Gastrocnemius medialis (tissue), 4 donors: ENCODE measurements at regions not wholly inside any gene's neighbourhood (a gene's known extent, or its start where the extent isn't known, plus 50 kb on each side); places are given as distances from the start of the nearest gene placed in this dataset.

Experiments used
- ATAC-seq, 2 donors: fragments of 150-250 bp; one replicate each; pipeline ENCODE4 v1.9.1; 2016
- DNase-seq, 2 donors: peaks; one replicate each; pipeline ENCODE4 v3.0.0-alpha.2; 2019
- H3K27ac ChIP-seq, 4 donors: fragments of 200-600 bp; sonication (generic); 1 replicate in 1 of 4; 2 replicates in 3 of 4; pipeline ENCODE4 v1.5.1; 2016 to 2018; ENCODE audit warnings: mild to moderate bottlenecking in 2 of 4, moderate library complexity in 1 of 4
- H3K27me3 ChIP-seq, 3 donors: fragments of 200-600 bp; sonication (generic) in 2 of 3; 1 replicate in 1 of 3; 2 replicates in 2 of 3; pipeline versions ENCODE4 v1.5.1 to v1.6.0; 2016 to 2019; ENCODE audit warnings: mild to moderate bottlenecking in 1 of 3, moderate library complexity in 1 of 3
- H3K36me3 ChIP-seq, 2 donors: fragments of 200-600 bp; sonication (generic) in 1 of 2; one replicate each; pipeline ENCODE4 v1.5.1; 2017 to 2018
- H3K4me1 ChIP-seq, 2 donors: fragments of 200-600 bp; sonication (generic) in 1 of 2; one replicate each; pipeline ENCODE4 v1.5.1; 2016 to 2017; ENCODE audit warnings: mild to moderate bottlenecking in 2 of 2
- H3K4me3 ChIP-seq, 4 donors: fragments of 200-600 bp; sonication (generic) in 3 of 4; 1 replicate in 1 of 4; 2 replicates in 3 of 4; pipeline ENCODE4 v1.5.1; 2016 to 2019; ENCODE audit warnings: mild to moderate bottlenecking in 2 of 4
- H3K9me3 ChIP-seq, 3 donors: fragments of 200-600 bp; sonication (generic) in 2 of 3; 1 replicate in 1 of 3; 2 replicates in 2 of 3; pipeline ENCODE4 v1.5.1; 2016 to 2019
- CTCF ChIP-seq, 5 experiments: fragments of 450-650 bp in 3 of 5; fragments of 200-600 bp in 2 of 5; sonication (generic) in 2 of 5; IDR thresholded peaks in 4 of 5; conservative IDR thresholded peaks in 1 of 5; 1 replicate in 4 of 5; 2 replicates in 1 of 5; pipeline ENCODE4 v1.5.1; 2016 to 2019; ENCODE audit warnings: antibody characterized with exemption in 5 of 5, mild to moderate bottlenecking in 3 of 5, moderate library complexity in 3 of 5
- POLR2A ChIP-seq, 2 donors: fragments of 450-650 bp; IDR thresholded peaks; one replicate each; pipeline ENCODE4 v1.6.1; 2017; ENCODE audit warnings: antibody characterized with exemption in 2 of 2, mild to moderate bottlenecking in 2 of 2, moderate library complexity in 2 of 2
- in situ Hi-C, 4 donors: fragments of 200-750 bp; cut with MboI; loops; one replicate each; pipeline versions ENCODE4 v1.15.0 to v1.8.0; 2017; ENCODE audit warnings: low sequenced_read_pairs in 4 of 4
- intact Hi-C: fragments of 100-400 bp; cut with DNase I; formaldehyde crosslinking; loops from one replicate; pipeline ENCODE4 v1.15.1; 2023; ENCODE audit warnings: low total_unique reads

- Histone ChIP-seq H3K4me1 (no peaks in the 10 kb centered on the region), H3K27ac (no peak overlapping the region), H3K36me3 (no peaks in the 10 kb centered on the region), H3K4me3 (no peak overlapping the region), H3K27me3 (no peaks in the 10 kb centered on the region), H3K9me3 (no peaks in the 10 kb centered on the region)
- DNase-seq (no peak), ATAC-seq (no peak)
- in situ Hi-C loops (no loop called here), intact Hi-C loops (no loop called here)
- TF ChIP-seq POLR2A (IDR thresholded peaks at IDR 0.05), result no peak
- TF ChIP-seq CTCF (IDR thresholded peaks at IDR 0.05 in 4 of 5, conservative IDR thresholded peaks at IDR 0.05 in 1 of 5), result no peak
Observed at GRCh38 chr10:111524134-111524533, 447.3 kb downstream of the ADRA2A start.

GRCh38 chr10:111525696-111526095 lies 448.9 kb downstream of the ADRA2A start:
- H3K27ac ChIP-seq, result no peak overlapping the region
- H3K27me3 ChIP-seq, result no peaks in the 10 kb centered on the region
- DNase-seq (no peak), ATAC-seq (no peak)
- in situ Hi-C loops, result no loop called here
- no peak overlapping the region for H3K4me3 ChIP-seq
- H3K4me1 ChIP-seq, result no peaks in the 10 kb centered on the region
- H3K36me3 ChIP-seq, result no peaks in the 10 kb centered on the region
- intact Hi-C loops, result no loop called here
- TF ChIP-seq CTCF (IDR thresholded peaks at IDR 0.05 in 4 of 5, conservative IDR thresholded peaks at IDR 0.05 in 1 of 5), result no peak
- no peak for TF ChIP-seq POLR2A (IDR thresholded peaks at IDR 0.05)
- no peaks in the 10 kb centered on the region for H3K9me3 ChIP-seq

DNA sequence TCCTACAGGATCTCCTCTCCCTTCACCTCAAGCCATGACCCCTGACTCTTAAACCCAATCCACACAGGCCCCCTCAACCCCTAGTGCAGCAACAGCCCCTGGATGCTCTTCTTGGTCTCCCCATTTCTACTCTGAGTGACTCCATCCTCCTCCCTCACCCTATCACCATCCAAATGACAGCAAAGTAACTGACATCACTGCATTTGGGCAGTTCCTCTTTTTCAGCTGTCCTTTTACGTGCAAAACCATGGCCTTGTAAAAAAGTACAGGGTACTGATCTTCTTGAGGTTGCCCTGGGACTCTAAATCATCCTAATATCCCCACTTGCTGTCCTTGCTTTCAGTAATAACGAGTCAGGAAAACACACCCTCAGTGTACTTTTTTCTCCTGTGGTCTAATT lies 454.9 kb downstream of the ADRA2A start:
- Histone ChIP-seq H3K4me1 (no peaks in the 10 kb centered on the region), H3K27ac (no peak overlapping the region), H3K36me3 (no peaks in the 10 kb centered on the region), H3K9me3 (no peaks in the 10 kb centered on the region), H3K4me3 (no peak overlapping the region), H3K27me3 (no peaks in the 10 kb centered on the region)
- in situ Hi-C loops, result no loop called here
- ATAC-seq (no peak), DNase-seq (no peak)
- no peak for TF ChIP-seq CTCF (IDR thresholded peaks at IDR 0.05 in 4 of 5, conservative IDR thresholded peaks at IDR 0.05 in 1 of 5)
- TF ChIP-seq POLR2A (IDR thresholded peaks at IDR 0.05), result no peak
- intact Hi-C loops, result no loop called here

DNA sequence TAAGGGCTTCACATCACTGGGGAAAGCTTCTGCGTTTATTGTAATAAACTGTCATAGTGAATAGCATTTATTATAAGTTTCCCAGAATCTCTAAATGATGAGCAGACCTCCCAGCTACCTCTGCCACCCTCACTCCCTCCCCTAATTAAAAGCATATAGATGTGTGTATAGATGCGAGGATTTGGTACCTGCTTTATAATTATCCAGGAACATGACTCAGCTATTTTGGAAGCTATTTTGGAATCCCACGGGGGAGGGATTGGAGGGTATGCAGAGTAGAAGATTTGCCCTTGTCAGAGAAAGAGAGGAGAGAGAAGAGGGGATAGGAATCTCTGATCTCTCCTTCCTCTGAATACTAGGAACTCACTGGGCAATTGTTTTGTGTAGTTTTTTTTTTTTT lies 455.3 kb downstream of the ADRA2A start:
- Histone ChIP-seq H3K27me3 (no peaks in the 10 kb centered on the region), H3K27ac (no peak overlapping the region), H3K9me3 (no peaks in the 10 kb centered on the region), H3K4me1 (no peaks in the 10 kb centered on the region), H3K4me3 (no peak overlapping the region), H3K36me3 (no peaks in the 10 kb centered on the region)
- in situ Hi-C loops, result no loop called here
- intact Hi-C loops, result no loop called here
- no peak for ATAC-seq
- TF ChIP-seq POLR2A (IDR thresholded peaks at IDR 0.05) (no peak), CTCF (IDR thresholded peaks at IDR 0.05 in 4 of 5, conservative IDR thresholded peaks at IDR 0.05 in 1 of 5) (no peak)
- DNase-seq, result no peak

GRCh38 chr10:111539246-111539645 lies 462.4 kb downstream of the ADRA2A start:
- no peak for DNase-seq
- intact Hi-C loops (no loop called here), in situ Hi-C loops (no loop called here)
- TF ChIP-seq CTCF (IDR thresholded peaks at IDR 0.05 in 4 of 5, conservative IDR thresholded peaks at IDR 0.05 in 1 of 5) (no peak), POLR2A (IDR thresholded peaks at IDR 0.05) (no peak)
- no peak overlapping the region for H3K4me3 ChIP-seq
- no peaks in the 10 kb centered on the region for H3K4me1 ChIP-seq
- no peak overlapping the region for H3K27ac ChIP-seq
- no peaks in the 10 kb centered on the region for H3K9me3 ChIP-seq
- H3K27me3 ChIP-seq, result no peaks in the 10 kb centered on the region
- no peaks in the 10 kb centered on the region for H3K36me3 ChIP-seq
- no peak for ATAC-seq
